ENCODE measurements at regions not wholly inside any gene's neighbourhood (a gene's known extent, or its start where the extent isn't known, plus 50 kb on each side); places are given as distances from the start of the nearest gene placed in this dataset.

GRCh38 chr14:46464341-46464740 lies 187.2 kb downstream of the RPL10L start:
- TF ChIP-seq CTCF (IDR thresholded peaks at IDR 0.05; ENCODE audit: low read depth, low read length, missing input control) (no peak), MAX (IDR thresholded peaks at IDR 0.05) (no peak), REST (IDR thresholded peaks at IDR 0.05) (no peak), FOXA1 (IDR thresholded peaks at IDR 0.05) (no peak), ZBTB33 (IDR thresholded peaks at IDR 0.05) (no peak)

Measured in liver (tissue), 2 donors.